GM12878 (cell line): ENCODE measurements at regions not wholly inside any gene's neighbourhood (a gene's known extent, or its start where the extent isn't known, plus 50 kb on each side); places are given as distances from the start of the nearest gene placed in this dataset.

Experiments
- ATAC-seq: fragments of 200-7000 bp; cut with Tn5 transposase; 3 replicates; pipeline ENCODE4 v1.9.1; 2020; ENCODE audit warnings: mild to moderate bottlenecking, moderate library complexity
- BruUV-seq: library from RNA; stranded (reverse); fragments of 400-500 nt; replicated peaks from 2 replicates; lab custom pipeline; 2021; lab: Mats Ljungman, UMichigan
- CTCF ChIA-PET: fragments of 300-600 bp; sonication (Branson Sonifier 250); formaldehyde crosslinking; extraction: SDS; loops from one replicate; lab custom pipeline; 2021; ENCODE audit warnings: inconsistent platforms; lab: Yijun Ruan, JAX
- POLR2A ChIA-PET: fragments of 350-600 bp; formaldehyde crosslinking; extraction: SDS; loops from one replicate; lab custom pipeline; 2021; ENCODE audit warnings: inconsistent platforms; lab: Charles Lee
- RAD21 ChIA-PET: fragments of 300-600 bp; sonication (Branson Sonifier 250); formaldehyde crosslinking; loops from one replicate; lab custom pipeline; 2023; ENCODE audit warnings: antibody characterized with exemption; ENCODE audit not compliant: unreplicated experiment; lab: Charles Lee
- SMC1A ChIA-PET: fragments of 300-600 bp; sonication (Branson Sonifier 250); formaldehyde crosslinking; loops from one replicate; lab custom pipeline; 2023; ENCODE audit not compliant: unreplicated experiment, uncharacterized antibody; lab: Charles Lee
- DNase-seq: peaks from one replicate; pipeline ENCODE4 v3.0.0-alpha.2; 2011; ENCODE audit warnings: low read depth, low spot score
- FAIRE-seq: peaks from 3 replicates; lab custom pipeline; 2011; peaks lifted over from hg19 to GRCh38; lab: Jason Lieb, UNC
- H2AFZ ChIP-seq: 2 replicates; pipeline ENCODE4 v1.6.0; 2011; ENCODE audit warnings: low read depth, low read length, control low read depth; ENCODE audit not compliant: control insufficient read depth
- H3K27ac ChIP-seq: 2 replicates; pipeline ENCODE4 v1.5.1; 2011; ENCODE audit warnings: control low read depth; ENCODE audit not compliant: control insufficient read depth, insufficient read depth
- H3K27me3 ChIP-seq, 2 experiments: replicated peaks in 1 of 2; 2 replicates each; pipeline versions ENCODE4 v1.6.0 to v1.6.1; 2011; ENCODE audit warnings: low read length in 1 of 2; ENCODE audit not compliant: control insufficient read depth in 2 of 2, insufficient read depth in 2 of 2
- H3K36me3 ChIP-seq, 2 experiments: 2 replicates each; pipeline ENCODE4 v1.5.1; 2011; ENCODE audit warnings: low read length in 1 of 2; ENCODE audit not compliant: control insufficient read depth in 2 of 2, insufficient read depth in 2 of 2
- H3K4me1 ChIP-seq: 2 replicates; pipeline ENCODE4 v1.6.1; 2011; ENCODE audit warnings: mild to moderate bottlenecking, low read length, moderate library complexity, mixed read lengths; ENCODE audit not compliant: control insufficient read depth, insufficient read depth
- H3K4me2 ChIP-seq: 2 replicates; pipeline ENCODE4 v1.6.0; 2011; ENCODE audit warnings: control low read depth; ENCODE audit not compliant: control insufficient read depth, insufficient read depth
- H3K4me3 ChIP-seq: fragments of 200-600 bp; sonication (generic); 2 replicates; pipeline ENCODE4 v1.5.1; 2016
- H3K79me2 ChIP-seq: 2 replicates; pipeline ENCODE4 v1.6.0; 2011; ENCODE audit warnings: low read length; ENCODE audit not compliant: control insufficient read depth, insufficient read depth
- H3K9ac ChIP-seq: 2 replicates; pipeline ENCODE4 v1.8.0; 2011; ENCODE audit warnings: low read length, control low read depth, mixed read lengths; ENCODE audit not compliant: control insufficient read depth, insufficient read depth
- H3K9me3 ChIP-seq: replicated peaks from 3 replicates; pipeline ENCODE4 v1.5.1; 2011; ENCODE audit warnings: mild to moderate bottlenecking, low read length; ENCODE audit not compliant: control insufficient read depth, insufficient read depth
- H4K20me1 ChIP-seq: 2 replicates; pipeline ENCODE4 v1.6.0; 2011; ENCODE audit not compliant: control insufficient read depth, insufficient read depth
- EP300 ChIP-seq, 2 experiments: fragments of 150-350 bp in 1 of 2; IDR thresholded peaks; 2 replicates each; pipeline ENCODE4 v1.6.1; 2011 to 2012; ENCODE audit warnings: low read depth in 2 of 2, low read length in 2 of 2, borderline replicate concordance in 1 of 2, improper control_type of control experiment in 1 of 2, inconsistent platforms in 1 of 2; ENCODE audit not compliant: control insufficient read depth in 1 of 2
- HDAC2 ChIP-seq: fragments of 200-600 bp; sonication (generic); IDR thresholded peaks from 2 replicates; pipeline ENCODE4 v1.6.1; 2017
- WGBS: methylation state at CpG from one replicate; pipeline ENCODE4 v1.1.6; 2016; ENCODE audit warnings: low lambda C conversion rate; ENCODE audit not compliant: insufficient replicate concordance, insufficient coverage; ENCODE audit errors: missing lambda C conversion rate; 5-methylcytosine and 5-hydroxymethylcytosine counted together
- in situ Hi-C: fragments of 300-500 bp; cut with MboI; formaldehyde crosslinking; loops from 9 replicates; pipeline ENCODE4 v1.14.3; 2018; ENCODE audit warnings: mixed read lengths
- intact Hi-C: fragments of 100-400 bp; cut with micrococcal nuclease; formaldehyde crosslinking; loops from one replicate; pipeline ENCODE4 v1.14.2; 2022; ENCODE audit not compliant: unreplicated experiment

DNA sequence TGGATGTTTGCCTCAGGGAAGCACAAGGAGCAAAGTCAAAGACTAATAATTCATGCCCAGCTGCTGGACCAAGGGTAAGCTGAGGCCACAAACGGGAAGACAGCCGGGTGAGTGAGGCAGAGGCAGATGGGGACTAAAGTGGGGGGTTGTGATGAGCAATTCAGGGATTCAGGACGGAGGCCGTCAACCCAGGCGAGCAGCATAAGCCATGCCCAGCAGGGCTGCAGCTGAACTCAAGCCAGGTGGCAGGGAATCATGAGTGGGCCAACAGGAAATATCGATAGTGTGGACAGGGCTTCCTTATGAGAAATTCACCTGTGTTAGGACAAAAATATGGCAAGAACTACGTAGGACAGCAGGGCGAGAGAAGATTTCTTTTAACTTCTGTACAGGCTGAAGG is 246.8 kb downstream of the CDC5L start:
- ChIA-PET RAD21 (no interaction called here), POLR2A (no interaction called here), CTCF (interaction anchor here (1.5 kb wide), 1 partner anchor 159 kb away, joined by 4 read pairs; no protein-coding TSS in a partner anchor), SMC1A (no interaction called here)
- Histone ChIP-seq H3K79me2 (no peaks in the 10 kb centered on the region), H3K4me1 (no peaks in the 10 kb centered on the region), H3K36me3 (no peaks in the 10 kb centered on the region), H3K27me3 (peaks cover 1 to 3% of the 10 kb centered on the region in 2 experiments; a peak in 2 of 4 replicates), H2AFZ (no peak overlapping the region), H4K20me1 (no peaks in the 10 kb centered on the region), H3K4me2 (no peak overlapping the region), H3K9me3 (no peaks in the 10 kb centered on the region), H3K27ac (no peak overlapping the region), H3K4me3 (no peak overlapping the region), H3K9ac (no peak overlapping the region)
- in situ Hi-C loops (no loop called here), intact Hi-C loops (loop anchor here (10.0 kb wide), 1 partner anchor 780 kb away; no protein-coding TSS in a partner anchor)
- DNase-seq: no peak
- BruUV-seq: no TSS peak
- no peak for TF ChIP-seq EP300 (IDR thresholded peaks at IDR 0.05; ENCODE audit: borderline replicate concordance in 1 of 2, control insufficient read depth in 1 of 2, low read depth in 2 of 2, low read length in 2 of 2)
- FAIRE-seq: no peak
- ATAC-seq: no peak
- WGBS: 53% methylated on average over 8 of the region's 8 CpGs

DNA sequence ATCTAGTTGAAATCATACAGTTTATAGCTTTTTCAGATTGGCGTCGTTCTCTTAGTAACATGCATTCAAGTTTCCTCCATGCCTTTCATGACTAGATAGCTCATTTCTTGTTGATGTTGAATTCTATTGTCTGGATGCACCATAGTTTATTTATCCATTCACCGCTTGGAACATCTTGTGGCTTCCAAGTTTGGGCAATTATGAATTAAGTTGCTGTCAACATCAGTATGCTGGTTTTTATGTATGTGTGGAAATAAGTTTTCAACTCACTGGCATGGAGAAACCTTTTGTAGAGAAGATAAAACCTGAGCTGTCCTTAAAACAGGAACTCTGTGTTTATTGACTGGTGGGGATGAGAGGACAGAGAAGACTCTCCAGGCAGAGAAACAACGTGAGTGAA is 248.0 kb downstream of the CDC5L start:
- ChIA-PET CTCF (no interaction called here), SMC1A (no interaction called here), POLR2A (interaction anchor here (0.6 kb wide), 1 partner anchor 507 kb away, joined by 4 read pairs; no protein-coding TSS in a partner anchor), RAD21 (no interaction called here)
- intact Hi-C loops: loop anchor here (10.0 kb wide), 1 partner anchor 779 kb away; no protein-coding TSS in a partner anchor
- Histone ChIP-seq H3K4me3 (no peak overlapping the region), H3K4me2 (no peak overlapping the region), H3K9me3 (no peaks in the 10 kb centered on the region), H3K27ac (no peak overlapping the region), H3K27me3 (peaks cover 1 to 3% of the 10 kb centered on the region in 2 experiments; a peak in 2 of 4 replicates), H3K4me1 (no peaks in the 10 kb centered on the region), H2AFZ (no peak overlapping the region), H3K79me2 (no peaks in the 10 kb centered on the region), H3K9ac (no peak overlapping the region), H3K36me3 (no peaks in the 10 kb centered on the region), H4K20me1 (no peaks in the 10 kb centered on the region)
- 49% methylated on average over 4 of the region's 4 CpGs for WGBS
- ATAC-seq (no peak), DNase-seq (no peak), FAIRE-seq (no peak)
- in situ Hi-C loops: no loop called here
- TF ChIP-seq HDAC2: no peak
- no TSS peak for BruUV-seq
